ENCODE measurements at regions not wholly inside any gene's neighbourhood (a gene's known extent, or its start where the extent isn't known, plus 50 kb on each side); places are given as distances from the start of the nearest gene placed in this dataset.
"Not testable (repeated sequence)": the region's sequence is repeated elsewhere in the genome, so short reads cannot be mapped to it uniquely, and the experiment has no call there.

GRCh38 chr7:131764143-131764775 is 207.8 kb upstream of the PODXL start:
- no peaks in the 10 kb centered on the region for H3K9me3 ChIP-seq (ENCODE audit: control insufficient read depth, insufficient read depth, low read length)
- no peaks in the 10 kb centered on the region for H3K4me1 ChIP-seq (ENCODE audit: insufficient read depth, low read length)
- H3K9ac ChIP-seq (ENCODE audit: low read depth, low read length), result no peak overlapping the region
- H3K36me3 ChIP-seq (ENCODE audit: insufficient read depth, low read length), result no peaks in the 10 kb centered on the region; the same call in 1 of the 2 replicates

- Histone ChIP-seq H3K9ac (ENCODE audit: low read depth, low read length) (no peak overlapping the region), H3K4me1 (ENCODE audit: insufficient read depth, low read length) (no peaks in the 10 kb centered on the region), H3K9me3 (ENCODE audit: control insufficient read depth, insufficient read depth, low read length) (no peaks in the 10 kb centered on the region), H3K36me3 (ENCODE audit: insufficient read depth, low read length) (no peaks in the 10 kb centered on the region; the same call in 1 of the 2 replicates)
These were observed 206.3 kb upstream of the PODXL start for GRCh38 chr7:131762753-131763152.

GRCh38 chr7:131755801-131756200 is 199.4 kb upstream of the PODXL start:
- not testable (repeated sequence) for H3K9me3 ChIP-seq (ENCODE audit: control insufficient read depth, insufficient read depth, low read length); H3K36me3 ChIP-seq (ENCODE audit: insufficient read depth, low read length); H3K9ac ChIP-seq (ENCODE audit: low read depth, low read length); H3K4me1 ChIP-seq (ENCODE audit: insufficient read depth, low read length)

GRCh38 chr7:131753620-131754222 is 197.3 kb upstream of the PODXL start:
- H3K4me1 ChIP-seq (ENCODE audit: insufficient read depth, low read length), result peaks cover 2% of the 10 kb centered on the region; the same call in 1 of the 2 replicates
- no peak overlapping the region for H3K9ac ChIP-seq (ENCODE audit: low read depth, low read length)
- H3K36me3 ChIP-seq (ENCODE audit: insufficient read depth, low read length), result no peaks in the 10 kb centered on the region; the same call in 1 of the 2 replicates
- peaks cover 5% of the 10 kb centered on the region; the same call in 1 of the 2 replicates for H3K9me3 ChIP-seq (ENCODE audit: control insufficient read depth, insufficient read depth, low read length)

- H3K9ac ChIP-seq (ENCODE audit: low read depth, low read length), result no peak overlapping the region
- no peaks in the 10 kb centered on the region; the same call in 1 of the 2 replicates for H3K9me3 ChIP-seq (ENCODE audit: control insufficient read depth, insufficient read depth, low read length)
- peaks cover 27% of the 10 kb centered on the region for H3K4me1 ChIP-seq (ENCODE audit: insufficient read depth, low read length)
- H3K36me3 ChIP-seq (ENCODE audit: insufficient read depth, low read length), result no peaks in the 10 kb centered on the region
These were observed 191.3 kb upstream of the PODXL start for GRCh38 chr7:131747658-131748232.

GRCh38 chr7:131745390-131746248 is 189.2 kb upstream of the PODXL start:
- no peaks in the 10 kb centered on the region; the same call in 1 of the 2 replicates for H3K9me3 ChIP-seq (ENCODE audit: control insufficient read depth, insufficient read depth, low read length)
- peaks cover 28% of the 10 kb centered on the region for H3K4me1 ChIP-seq (ENCODE audit: insufficient read depth, low read length)
- no peak overlapping the region for H3K9ac ChIP-seq (ENCODE audit: low read depth, low read length)
- H3K36me3 ChIP-seq (ENCODE audit: insufficient read depth, low read length), result no peaks in the 10 kb centered on the region

GRCh38 chr7:131741446-131741845 is 185.0 kb upstream of the PODXL start:
- H3K36me3 ChIP-seq (ENCODE audit: insufficient read depth, low read length), result no peaks in the 10 kb centered on the region
- H3K9me3 ChIP-seq (ENCODE audit: control insufficient read depth, insufficient read depth, low read length), result no peaks in the 10 kb centered on the region
- H3K9ac ChIP-seq (ENCODE audit: low read depth, low read length), result no peak overlapping the region
- H3K4me1 ChIP-seq (ENCODE audit: insufficient read depth, low read length), result peaks cover 9% of the 10 kb centered on the region

- Histone ChIP-seq H3K4me1 (ENCODE audit: insufficient read depth, low read length) (peaks cover 15% of the 10 kb centered on the region), H3K9ac (ENCODE audit: low read depth, low read length) (no peak overlapping the region), H3K9me3 (ENCODE audit: control insufficient read depth, insufficient read depth, low read length) (no peaks in the 10 kb centered on the region)
These were observed 181.5 kb upstream of the PODXL start for GRCh38 chr7:131737746-131738465.

GRCh38 chr7:131735101-131735500 is 178.7 kb upstream of the PODXL start:
- Histone ChIP-seq H3K9me3 (ENCODE audit: control insufficient read depth, insufficient read depth, low read length) (no peaks in the 10 kb centered on the region), H3K9ac (ENCODE audit: low read depth, low read length) (no peak overlapping the region), H3K4me1 (ENCODE audit: insufficient read depth, low read length) (peaks cover 12% of the 10 kb centered on the region), H3K36me3 (ENCODE audit: insufficient read depth, low read length) (no peaks in the 10 kb centered on the region)

More at GRCh38 chr7:131737746-131738465, 181.5 kb upstream of the PODXL start:
- H3K36me3 ChIP-seq (ENCODE audit: insufficient read depth, low read length), result no peaks in the 10 kb centered on the region

GRCh38 chr7:131733604-131734003 is 177.2 kb upstream of the PODXL start:
- peaks cover 12% of the 10 kb centered on the region for H3K4me1 ChIP-seq (ENCODE audit: insufficient read depth, low read length)

GRCh38 chr7:131727189-131727588 is 170.8 kb upstream of the PODXL start:
- peaks cover 5% of the 10 kb centered on the region; the same call in 1 of the 2 replicates for H3K4me1 ChIP-seq (ENCODE audit: insufficient read depth, low read length)
- no peaks in the 10 kb centered on the region for H3K36me3 ChIP-seq (ENCODE audit: insufficient read depth, low read length)
- no peak overlapping the region for H3K9ac ChIP-seq (ENCODE audit: low read depth, low read length)
- peaks cover 5% of the 10 kb centered on the region; the same call in 1 of the 2 replicates for H3K9me3 ChIP-seq (ENCODE audit: control insufficient read depth, insufficient read depth, low read length)

More at GRCh38 chr7:131733604-131734003, 177.2 kb upstream of the PODXL start:
- no peaks in the 10 kb centered on the region for H3K36me3 ChIP-seq (ENCODE audit: insufficient read depth, low read length)
- no peak overlapping the region for H3K9ac ChIP-seq (ENCODE audit: low read depth, low read length)
- H3K9me3 ChIP-seq (ENCODE audit: control insufficient read depth, insufficient read depth, low read length), result no peaks in the 10 kb centered on the region

GRCh38 chr7:131726686-131727085 is 170.3 kb upstream of the PODXL start:
- peaks cover 5% of the 10 kb centered on the region; the same call in 1 of the 2 replicates for H3K9me3 ChIP-seq (ENCODE audit: control insufficient read depth, insufficient read depth, low read length)
- H3K4me1 ChIP-seq (ENCODE audit: insufficient read depth, low read length), result peaks cover 5% of the 10 kb centered on the region; the same call in 1 of the 2 replicates
- no peaks in the 10 kb centered on the region for H3K36me3 ChIP-seq (ENCODE audit: insufficient read depth, low read length)
- no peak overlapping the region for H3K9ac ChIP-seq (ENCODE audit: low read depth, low read length)

- Histone ChIP-seq H3K4me1 (ENCODE audit: insufficient read depth, low read length) (peaks cover 5% of the 10 kb centered on the region; the same call in 1 of the 2 replicates), H3K9me3 (ENCODE audit: control insufficient read depth, insufficient read depth, low read length) (peaks cover 5% of the 10 kb centered on the region; the same call in 1 of the 2 replicates), H3K9ac (ENCODE audit: low read depth, low read length) (no peak overlapping the region), H3K36me3 (ENCODE audit: insufficient read depth, low read length) (no peaks in the 10 kb centered on the region)
These were observed 169.6 kb upstream of the PODXL start for GRCh38 chr7:131726031-131726430.
